Mesodermal cell (in vitro differentiated cells): ENCODE measurements at regions not wholly inside any gene's neighbourhood (a gene's known extent, or its start where the extent isn't known, plus 50 kb on each side); places are given as distances from the start of the nearest gene placed in this dataset.

Source experiments
- H3K27ac ChIP-seq: 2 replicates; pipeline ENCODE4 v1.7.0; 2013; ENCODE audit warnings: mild to moderate bottlenecking, low read depth, low read length, moderate library complexity; ENCODE audit not compliant: severe bottlenecking
- H3K36me3 ChIP-seq: 2 replicates; pipeline ENCODE4 v1.7.1; 2013; ENCODE audit warnings: mild to moderate bottlenecking, low read length, moderate library complexity; ENCODE audit not compliant: control insufficient read depth, insufficient read depth
- H3K4me1 ChIP-seq: one replicate; pipeline ENCODE4 v1.7.1; 2013; ENCODE audit warnings: mild to moderate bottlenecking, low read length; ENCODE audit not compliant: insufficient read depth, control insufficient read depth, poor library complexity, severe bottlenecking
- H3K4me3 ChIP-seq: 2 replicates; pipeline ENCODE4 v1.7.0; 2013; ENCODE audit warnings: low read length, control low read depth, mild to moderate bottlenecking; ENCODE audit not compliant: insufficient read depth, poor library complexity, severe bottlenecking; ENCODE audit errors: extremely low read depth
- H3K9me3 ChIP-seq: 2 replicates; pipeline ENCODE4 v1.7.1; 2013; ENCODE audit warnings: mild to moderate bottlenecking, low read length, moderate library complexity; ENCODE audit not compliant: control insufficient read depth
- WGBS, 2 experiments: methylation state at CpG; one replicate each; pipeline ENCODE4 v1.1.5; 2013; ENCODE audit warnings: missing lambda C conversion rate in 2 of 2; ENCODE audit not compliant: insufficient coverage in 2 of 2; 5-methylcytosine and 5-hydroxymethylcytosine counted together

GRCh38 chr13:80870186-80870585 is 529.3 kb upstream of the SPRY2 start:
- WGBS, 2 experiments: 100% methylated on average over 1 of the region's 5 CpGs; no CpG with 5 or more reads in 1 of the 2 experiments
- no peaks in the 10 kb centered on the region for H3K36me3 ChIP-seq
- no peak overlapping the region for H3K27ac ChIP-seq
- no peaks in the 10 kb centered on the region for H3K4me1 ChIP-seq
- no peaks in the 10 kb centered on the region for H3K9me3 ChIP-seq
- no peak overlapping the region for H3K4me3 ChIP-seq

- H3K36me3 ChIP-seq: no peaks in the 10 kb centered on the region
- no peaks in the 10 kb centered on the region for H3K9me3 ChIP-seq
- WGBS, 2 experiments: 100% methylated on average over 2 of the region's 3 CpGs
- no peak overlapping the region for H3K4me3 ChIP-seq
- no peak overlapping the region for H3K27ac ChIP-seq
- no peaks in the 10 kb centered on the region for H3K4me1 ChIP-seq
These were observed 526.0 kb upstream of the SPRY2 start for GRCh38 chr13:80866921-80867320.

GRCh38 chr13:80865329-80865728 is 524.4 kb upstream of the SPRY2 start:
- H3K27ac ChIP-seq: no peak overlapping the region
- H3K9me3 ChIP-seq: no peaks in the 10 kb centered on the region
- no peak overlapping the region for H3K4me3 ChIP-seq
- H3K36me3 ChIP-seq: no peaks in the 10 kb centered on the region
- no CpG with 5 or more reads among the region's 1 CpG for WGBS, 2 experiments
- H3K4me1 ChIP-seq: no peaks in the 10 kb centered on the region

DNA sequence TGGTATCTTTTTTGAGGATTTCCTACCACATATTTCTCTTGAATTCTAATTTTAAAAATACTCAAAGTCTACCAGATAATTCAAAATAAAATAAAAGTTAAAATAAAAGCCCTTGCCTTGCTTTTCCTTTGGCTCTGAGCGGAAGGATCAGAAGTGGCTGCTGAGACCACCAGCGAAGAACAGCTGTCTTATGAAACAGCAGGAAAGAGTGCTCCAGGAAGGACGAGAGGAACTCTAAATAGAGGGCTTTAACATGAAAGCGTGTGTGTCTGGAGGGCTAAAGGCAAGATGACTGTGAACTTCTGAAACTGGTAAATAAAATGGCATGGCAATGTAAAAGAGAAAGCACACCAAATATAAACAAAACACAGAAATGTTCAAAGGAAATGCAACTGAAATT is 521.5 kb upstream of the SPRY2 start:
- no peak overlapping the region for H3K27ac ChIP-seq
- no peaks in the 10 kb centered on the region for H3K4me1 ChIP-seq
- no peaks in the 10 kb centered on the region for H3K9me3 ChIP-seq
- H3K4me3 ChIP-seq: no peak overlapping the region
- H3K36me3 ChIP-seq: no peaks in the 10 kb centered on the region
- 78 to 90% methylated on average over 2 to 3 of the region's 4 CpGs for WGBS, 2 experiments

GRCh38 chr13:80860845-80861244 is 519.9 kb upstream of the SPRY2 start:
- H3K4me1 ChIP-seq: no peaks in the 10 kb centered on the region
- no peaks in the 10 kb centered on the region for H3K36me3 ChIP-seq
- H3K4me3 ChIP-seq: no peak overlapping the region
- no peak overlapping the region for H3K27ac ChIP-seq
- H3K9me3 ChIP-seq: no peaks in the 10 kb centered on the region
- WGBS, 2 experiments: 83 to 92% methylated on average over 1 of the region's 2 CpGs

- H3K4me1 ChIP-seq: no peaks in the 10 kb centered on the region
- H3K27ac ChIP-seq: no peak overlapping the region
- WGBS, 2 experiments: 100% methylated on average over 1 of the region's 2 CpGs; no CpG with 5 or more reads in 1 of the 2 experiments
- H3K36me3 ChIP-seq: no peaks in the 10 kb centered on the region
- no peaks in the 10 kb centered on the region for H3K9me3 ChIP-seq
- H3K4me3 ChIP-seq: no peak overlapping the region
These were observed 517.2 kb upstream of the SPRY2 start for GRCh38 chr13:80858131-80858530.

DNA sequence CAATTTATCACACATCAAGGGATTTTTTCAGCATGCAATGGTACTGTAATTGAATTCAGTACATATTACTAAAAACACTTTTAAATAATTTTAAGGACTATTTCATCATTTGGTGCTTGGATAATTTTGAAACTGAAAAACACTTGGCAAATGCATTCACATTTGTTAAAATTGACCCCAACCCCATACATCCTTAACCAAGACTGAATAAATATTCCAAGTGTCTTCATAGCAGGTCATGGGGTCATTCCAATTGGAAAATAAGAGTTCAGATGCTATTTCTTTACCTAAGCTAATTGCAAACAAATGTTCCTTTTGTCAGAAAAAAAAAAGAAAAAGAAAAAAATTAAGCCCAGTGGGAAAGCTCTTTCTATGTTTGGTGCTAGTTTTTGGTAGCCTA is 516.4 kb upstream of the SPRY2 start:
- H3K4me1 ChIP-seq: no peaks in the 10 kb centered on the region

GRCh38 chr13:80850771-80851170 is 509.8 kb upstream of the SPRY2 start:
- H3K27ac ChIP-seq: no peak overlapping the region
- H3K4me1 ChIP-seq: no peaks in the 10 kb centered on the region
- no peaks in the 10 kb centered on the region for H3K9me3 ChIP-seq
- no peak overlapping the region for H3K4me3 ChIP-seq
- H3K36me3 ChIP-seq: no peaks in the 10 kb centered on the region
- 83% methylated on average over 1 of the region's 2 CpGs; no CpG with 5 or more reads in 1 of the 2 experiments for WGBS, 2 experiments

More for the DNA sequence above, 516.4 kb upstream of the SPRY2 start:
- no peak overlapping the region for H3K4me3 ChIP-seq
- no peaks in the 10 kb centered on the region for H3K36me3 ChIP-seq
- H3K27ac ChIP-seq: no peak overlapping the region
- H3K9me3 ChIP-seq: no peaks in the 10 kb centered on the region

DNA sequence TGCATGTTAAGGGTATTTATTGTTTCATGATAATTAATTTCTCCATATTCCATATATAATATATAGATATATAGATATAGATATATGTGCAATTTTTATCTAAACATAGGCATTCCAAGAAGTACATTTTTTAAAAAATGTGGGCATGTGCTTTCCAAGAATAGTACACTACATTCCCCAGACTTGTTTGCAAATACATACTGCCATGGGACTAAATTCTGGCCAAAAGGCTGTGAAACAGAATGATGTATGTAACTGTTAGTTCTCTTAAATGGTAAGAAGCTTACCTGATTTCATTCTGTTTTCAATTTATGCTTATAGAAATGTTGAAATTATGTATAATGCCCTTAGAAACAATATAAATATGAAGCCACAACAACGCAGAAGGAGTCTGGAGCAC is 503.2 kb upstream of the SPRY2 start:
- H3K27ac ChIP-seq: no peak overlapping the region
- no peaks in the 10 kb centered on the region for H3K4me1 ChIP-seq
- WGBS, 2 experiments: no CpG with 5 or more reads among the region's 1 CpG
- H3K36me3 ChIP-seq: no peaks in the 10 kb centered on the region
- no peak overlapping the region for H3K4me3 ChIP-seq
- no peaks in the 10 kb centered on the region for H3K9me3 ChIP-seq

- H3K4me1 ChIP-seq: no peaks in the 10 kb centered on the region
- no peaks in the 10 kb centered on the region for H3K36me3 ChIP-seq
- WGBS, 2 experiments: no CpG with 5 or more reads among the region's 1 CpG
- H3K9me3 ChIP-seq: peaks cover 5% of the 10 kb centered on the region
- no peak overlapping the region for H3K4me3 ChIP-seq
- H3K27ac ChIP-seq: no peak overlapping the region
These were observed 500.5 kb upstream of the SPRY2 start for GRCh38 chr13:80841414-80841813.

DNA sequence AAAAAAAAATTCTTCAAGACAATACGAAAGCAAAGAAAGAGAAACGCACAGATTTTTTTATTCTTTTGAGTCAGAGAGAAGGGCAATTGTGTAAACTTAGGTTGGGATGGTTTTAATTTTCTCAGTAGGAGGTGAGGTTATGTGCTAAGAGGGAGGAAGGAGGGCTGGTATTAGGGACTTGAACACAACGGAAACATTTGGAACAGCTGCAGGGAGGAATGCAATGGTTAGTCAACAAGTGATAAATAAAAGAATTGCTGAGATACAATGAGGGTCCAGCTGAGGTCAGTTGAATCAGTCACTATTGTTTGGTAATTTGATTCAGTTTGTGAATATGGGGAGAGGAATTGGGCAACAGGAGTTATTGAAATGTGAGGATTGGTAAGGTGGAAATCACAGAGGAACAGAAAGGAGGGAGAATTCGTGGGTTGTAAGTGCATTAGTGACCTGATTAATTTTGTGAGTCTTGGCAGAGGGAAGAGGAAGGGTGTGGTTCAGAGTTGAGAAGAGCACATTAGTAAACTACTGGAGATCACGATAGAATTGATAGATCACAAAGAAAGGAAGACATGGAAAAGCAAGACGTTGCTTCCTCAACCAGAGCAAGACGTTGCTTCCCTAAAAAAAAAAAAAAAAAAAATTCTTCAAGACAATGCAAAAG is 499.5 kb upstream of the SPRY2 start:
- Histone ChIP-seq H3K4me3 (no peak overlapping the region), H3K36me3 (no peaks in the 10 kb centered on the region), H3K27ac (no peak overlapping the region), H3K9me3 (peaks cover 8% of the 10 kb centered on the region), H3K4me1 (no peaks in the 10 kb centered on the region)
- 66 to 77% methylated on average over 4 of the region's 7 CpGs for WGBS, 2 experiments
